Glomerular endothelial cell (primary cell): ENCODE measurements at regions not wholly inside any gene's neighbourhood (a gene's known extent, or its start where the extent isn't known, plus 50 kb on each side); places are given as distances from the start of the nearest gene placed in this dataset.

Source experiments
- DNase-seq: peaks from one replicate; pipeline ENCODE4 v3.0.0-alpha.2; 2011; ENCODE audit warnings: low read depth, low spot score; ENCODE audit errors: extremely low read depth

DNA sequence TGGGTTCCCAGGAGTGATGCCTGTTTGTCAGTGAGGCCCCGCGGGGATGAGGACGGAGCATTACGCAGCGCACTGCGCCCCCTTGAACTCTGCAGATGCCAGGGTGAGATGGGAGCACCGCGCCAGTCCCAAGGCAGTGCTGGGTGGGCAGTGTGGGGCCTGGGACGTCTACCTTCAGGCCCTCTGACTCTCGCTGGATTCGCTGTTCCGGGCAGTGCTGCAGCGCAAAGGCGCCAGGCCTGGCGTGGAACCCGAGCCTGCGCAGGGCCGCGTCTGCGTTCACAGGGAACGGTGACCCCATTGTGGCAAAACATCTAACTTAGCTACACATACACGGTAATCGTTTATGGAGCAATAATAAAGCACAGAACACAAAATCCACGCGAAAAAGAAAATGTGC is 257.3 kb downstream of the QKI start:
- no peak for DNase-seq

DNA sequence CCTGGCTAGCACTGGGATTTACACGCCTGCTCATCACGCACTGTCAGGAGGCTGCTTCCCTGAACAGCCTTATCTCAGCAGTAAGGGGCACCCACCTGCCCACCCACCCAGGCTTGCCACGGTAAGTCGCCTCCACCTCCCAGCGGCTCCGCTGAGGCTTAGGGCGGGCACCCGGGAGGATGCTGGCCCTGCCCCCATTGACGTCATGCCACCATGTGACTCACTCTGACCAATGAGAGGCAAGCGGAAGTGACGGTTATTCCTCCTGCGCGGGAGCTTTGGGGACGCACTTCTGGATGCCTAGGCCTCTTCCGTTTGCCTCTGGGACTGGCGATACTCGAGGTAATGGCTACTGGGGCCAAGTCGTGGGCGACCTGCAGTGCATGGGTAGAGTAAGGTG is 256.8 kb downstream of the QKI start:
- DNase-seq, result no peak

DNA sequence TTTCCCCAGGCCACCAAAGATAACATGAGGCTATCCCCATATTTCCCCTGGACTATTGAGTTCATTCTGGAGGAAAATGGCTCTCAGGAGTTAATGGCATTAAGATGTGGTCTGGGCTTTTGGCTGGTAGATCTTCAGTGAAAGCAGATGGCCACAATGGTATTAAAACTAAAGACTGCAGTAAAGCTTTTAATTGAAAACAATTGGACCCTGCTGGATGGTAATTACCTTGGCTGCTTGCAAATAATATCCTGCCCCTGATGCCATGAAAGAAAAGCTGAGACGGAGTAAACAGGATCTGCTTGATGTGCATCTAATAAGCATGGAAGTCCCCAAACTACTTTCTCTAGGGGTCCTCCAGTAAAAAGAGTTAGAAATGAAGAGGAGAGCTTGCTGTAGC is 255.8 kb downstream of the QKI start:
- no peak for DNase-seq

DNA sequence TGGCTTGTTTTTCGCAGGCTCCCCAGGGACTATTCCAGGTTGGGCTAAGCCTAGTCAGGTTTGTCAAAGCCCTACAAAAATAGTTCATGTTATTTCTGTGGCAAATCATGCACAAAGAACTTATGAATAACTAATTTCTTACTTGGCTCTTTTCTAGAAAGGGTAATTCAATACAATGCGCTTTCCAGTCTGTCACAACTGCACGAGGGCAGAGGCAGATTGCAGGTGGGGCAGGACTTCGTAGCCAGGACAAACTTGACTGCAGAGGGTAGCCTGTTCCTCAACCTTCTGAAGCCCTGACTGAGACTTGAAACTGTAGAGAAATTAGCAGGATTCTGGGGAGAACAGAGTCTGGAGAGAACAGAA is 253.5 kb downstream of the QKI start:
- no peak for DNase-seq

DNA sequence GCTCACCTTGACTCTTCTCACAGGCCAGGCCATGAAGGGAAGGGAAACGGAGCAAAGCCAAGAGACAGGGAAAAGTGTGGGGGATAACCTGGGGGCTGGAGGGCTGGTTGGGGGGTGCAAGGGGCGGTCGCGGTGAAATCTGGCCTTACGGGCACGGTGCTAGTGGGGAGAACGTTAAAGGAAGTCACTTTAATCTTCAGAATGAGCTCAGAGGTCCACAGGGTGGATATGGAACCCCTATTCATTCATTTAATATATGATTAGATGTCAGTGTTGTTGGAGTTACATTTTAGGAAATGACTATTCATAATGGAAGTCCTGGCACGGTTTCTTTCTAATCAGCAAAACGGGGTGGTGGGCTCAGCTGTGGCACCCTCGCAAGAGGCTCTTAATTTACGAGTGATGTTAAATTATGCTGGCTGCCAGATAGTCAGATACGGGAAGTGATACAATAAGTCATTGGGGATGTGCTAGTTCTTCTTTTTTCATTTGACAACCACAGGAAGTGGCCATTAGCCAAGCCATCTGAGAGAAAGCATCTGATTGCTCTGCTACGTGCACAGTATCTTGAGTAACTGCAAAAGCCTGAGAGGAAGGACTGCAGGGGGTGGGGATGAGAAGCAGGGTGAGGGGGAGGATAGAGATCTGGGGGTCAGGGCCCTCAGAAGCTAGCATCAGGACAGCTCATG is 253.0 kb downstream of the QKI start:
- DNase-seq, result no peak

DNA sequence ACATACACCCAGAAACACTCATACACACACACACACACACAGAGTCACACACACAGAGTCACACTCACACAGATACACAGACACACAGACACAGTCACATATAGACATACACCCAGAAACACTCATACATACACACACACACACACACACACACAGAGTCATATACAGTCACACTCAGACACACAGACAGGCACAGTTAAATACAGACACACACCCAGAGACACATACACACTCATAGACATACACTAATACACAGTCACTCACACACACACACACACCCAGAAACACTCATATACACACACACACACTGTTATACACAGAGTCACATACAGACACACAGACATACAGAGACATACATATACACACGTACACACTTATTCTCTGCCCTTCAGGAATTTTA is 250.9 kb downstream of the QKI start:
- DNase-seq, result no peak

DNA sequence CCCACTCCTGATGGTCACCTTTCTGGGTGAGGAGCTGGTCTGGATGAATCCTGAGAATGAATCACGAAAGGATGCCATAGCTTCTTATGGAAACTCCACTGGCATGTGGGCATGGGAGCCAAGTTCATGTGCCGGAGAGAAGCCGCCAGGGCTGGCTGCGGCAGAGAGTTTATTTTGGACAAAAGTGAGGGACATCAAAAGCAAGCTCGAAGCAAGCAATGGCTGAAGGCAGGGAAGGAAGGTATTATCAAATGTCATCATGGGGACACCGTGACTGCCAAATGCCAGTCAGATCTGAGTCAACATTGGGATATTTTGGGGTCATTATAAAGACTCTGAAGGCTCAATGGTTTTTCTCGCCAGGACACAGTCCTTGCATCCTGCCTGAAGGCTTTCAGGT is 249.1 kb downstream of the QKI start:
- DNase-seq, result no peak

DNA sequence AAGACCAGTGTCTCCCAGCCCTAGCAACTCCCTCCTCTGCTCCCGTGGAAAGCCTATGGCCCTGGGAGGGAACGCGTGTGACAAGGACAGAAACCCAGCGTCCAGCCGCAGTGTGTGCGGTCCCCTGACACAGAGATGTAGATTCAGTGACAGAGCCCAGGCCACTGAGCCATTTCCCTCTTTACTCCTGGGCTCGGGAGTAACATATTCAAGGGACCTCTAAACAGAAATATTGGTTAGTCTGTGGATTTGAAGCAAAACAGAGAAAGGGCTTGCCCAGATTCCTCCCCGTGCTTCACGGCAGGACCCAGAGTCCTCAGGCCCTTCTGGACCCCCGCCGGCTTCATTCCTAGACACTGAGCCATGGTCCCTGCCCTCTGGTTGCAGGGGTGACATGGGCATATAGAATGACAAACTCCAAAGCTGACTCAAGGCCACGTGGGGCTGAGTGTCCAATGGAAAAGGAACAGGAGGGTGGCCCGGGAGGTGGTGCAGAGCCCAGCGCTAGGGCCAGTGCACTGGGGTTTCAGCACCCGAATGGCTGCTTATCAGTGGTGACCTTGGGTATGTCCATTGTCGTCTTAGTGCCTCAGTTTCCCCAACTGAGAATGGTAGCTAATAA is 248.2 kb downstream of the QKI start:
- no peak for DNase-seq

DNA sequence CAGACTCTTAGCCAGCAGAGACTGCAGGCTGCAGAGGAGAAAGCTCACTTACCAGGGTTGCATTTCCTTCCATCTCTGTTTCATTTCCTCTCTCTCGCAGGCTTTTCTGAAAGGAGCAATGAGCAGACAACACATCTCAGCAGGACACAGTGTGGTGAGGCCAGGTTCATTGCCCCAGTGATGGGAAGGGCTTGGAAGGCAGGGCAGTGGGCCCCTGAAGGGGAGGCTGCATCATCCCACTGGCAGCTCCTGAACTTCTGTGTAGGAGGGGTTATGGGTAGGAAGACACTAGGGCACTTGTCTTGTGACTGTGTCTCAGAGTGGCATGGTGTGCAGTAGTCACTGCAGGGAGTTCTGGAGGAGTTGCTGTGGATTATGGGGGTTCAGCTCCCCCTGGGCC is 246.8 kb downstream of the QKI start:
- no peak for DNase-seq

DNA sequence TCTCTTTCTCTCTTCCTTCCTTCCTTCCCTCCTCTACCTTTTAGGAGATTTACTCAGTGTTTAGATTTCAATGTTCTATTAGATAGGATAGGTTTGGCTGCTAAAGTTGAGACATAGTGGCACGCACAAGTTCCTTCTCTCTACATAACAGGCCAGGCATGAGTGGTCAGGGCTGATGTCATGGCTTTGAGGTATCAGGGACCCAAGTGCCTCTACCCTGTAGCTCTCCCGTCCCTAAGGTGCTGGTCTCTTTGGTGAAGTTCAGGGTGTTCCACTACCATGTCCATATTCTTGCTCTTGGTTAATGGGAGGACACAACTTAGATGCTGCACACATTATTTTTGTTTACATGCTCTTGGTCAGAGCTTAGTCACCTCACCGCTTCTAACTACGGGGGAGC is 245.3 kb downstream of the QKI start:
- DNase-seq, result no peak

DNA sequence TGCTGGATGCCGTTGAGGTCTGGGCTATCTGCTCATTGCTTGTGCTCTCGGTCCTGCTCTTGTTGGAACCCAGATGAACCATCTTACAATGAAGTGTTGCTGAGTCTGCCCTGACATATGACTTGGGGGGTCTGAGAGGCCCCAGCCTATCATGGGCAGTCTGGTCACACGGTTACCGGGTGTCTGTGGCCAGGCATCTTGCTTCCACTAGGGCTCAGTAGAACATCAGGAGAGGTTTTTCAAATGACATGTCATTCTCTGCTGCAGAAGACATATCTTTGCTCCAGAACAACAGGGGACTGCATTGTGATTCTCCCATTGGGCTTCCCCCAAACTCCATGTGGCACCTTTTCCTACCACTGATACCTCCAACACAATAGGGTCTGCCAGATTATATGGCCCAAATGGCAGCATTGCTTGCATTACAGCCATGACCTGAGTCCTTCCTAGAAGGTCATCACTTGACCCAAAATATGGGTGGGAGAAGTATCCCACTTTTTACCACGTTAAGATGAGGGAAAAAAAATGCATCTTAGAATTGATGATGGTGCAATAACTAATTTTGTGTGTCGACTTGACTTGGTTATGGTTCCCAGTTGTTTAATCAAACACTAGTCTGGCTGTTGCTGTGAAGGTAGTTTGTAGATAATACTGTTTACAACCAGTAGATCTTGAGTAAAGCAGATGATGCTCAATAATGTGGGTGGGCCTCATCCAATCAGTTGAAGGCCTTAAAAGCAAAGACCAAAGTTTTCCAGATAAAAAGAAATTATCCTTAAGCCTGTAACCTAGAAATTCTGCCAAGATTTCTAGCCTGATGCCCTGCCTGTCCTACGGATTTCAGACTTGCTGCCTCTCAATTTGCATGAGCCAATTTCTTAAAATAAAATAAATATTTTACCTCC is 241.0 kb downstream of the QKI start:
- DNase-seq, result no peak

DNA sequence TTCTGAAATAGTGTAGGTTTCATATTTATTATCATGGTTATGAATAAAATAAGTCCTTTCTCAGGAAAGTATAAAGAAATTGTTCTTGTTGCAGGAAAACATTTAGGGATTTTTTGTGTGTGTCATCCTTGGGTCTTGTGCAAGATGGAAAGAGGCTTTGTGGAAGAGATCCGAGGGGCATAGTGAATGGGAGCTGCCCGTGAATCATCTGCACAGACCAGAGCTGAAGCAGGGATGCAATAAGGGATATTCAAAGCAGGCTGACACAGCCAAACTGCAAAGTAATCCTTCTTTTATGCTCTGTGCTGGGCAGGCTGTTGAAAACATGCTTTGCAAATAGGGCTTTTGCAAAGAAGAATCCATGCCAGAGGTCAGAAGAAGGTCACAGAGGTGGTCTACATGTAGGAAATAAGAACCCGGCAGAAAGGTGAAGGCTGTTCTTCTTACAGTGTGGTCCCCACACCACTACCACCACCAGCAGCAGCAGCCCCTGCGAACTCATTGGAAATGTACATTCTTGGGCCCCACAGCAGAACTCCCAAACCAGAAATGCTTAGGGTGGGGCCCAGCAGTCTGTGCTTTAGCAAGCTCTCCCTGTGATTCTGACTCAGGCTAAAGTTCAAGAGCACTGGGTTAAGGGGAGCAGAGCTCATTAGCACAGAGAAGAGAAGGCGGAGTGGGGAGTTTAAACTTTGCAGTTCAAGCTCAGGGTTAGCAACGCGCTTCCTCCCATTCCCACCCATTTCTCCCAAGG is 237.6 kb downstream of the QKI start:
- DNase-seq, result no peak

DNA sequence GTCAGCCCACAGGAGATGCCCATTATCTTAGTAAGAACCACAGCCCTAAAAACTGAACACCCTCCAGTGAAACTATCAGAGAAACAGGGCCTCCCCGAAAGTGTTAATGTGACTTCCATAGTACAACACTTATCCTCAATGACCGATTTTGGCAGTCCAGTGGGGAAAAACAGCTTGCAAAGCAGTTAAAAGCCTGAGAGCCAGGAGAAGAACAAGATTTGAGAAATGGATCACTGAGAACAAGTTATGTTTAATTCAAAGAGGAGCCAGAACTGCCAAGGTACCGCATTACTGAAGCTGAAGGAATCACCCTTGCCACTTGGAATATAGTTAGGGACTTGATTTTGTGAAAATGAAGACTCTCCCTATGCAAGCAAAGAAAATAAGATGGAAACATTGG is 236.9 kb downstream of the QKI start:
- no peak for DNase-seq

DNA sequence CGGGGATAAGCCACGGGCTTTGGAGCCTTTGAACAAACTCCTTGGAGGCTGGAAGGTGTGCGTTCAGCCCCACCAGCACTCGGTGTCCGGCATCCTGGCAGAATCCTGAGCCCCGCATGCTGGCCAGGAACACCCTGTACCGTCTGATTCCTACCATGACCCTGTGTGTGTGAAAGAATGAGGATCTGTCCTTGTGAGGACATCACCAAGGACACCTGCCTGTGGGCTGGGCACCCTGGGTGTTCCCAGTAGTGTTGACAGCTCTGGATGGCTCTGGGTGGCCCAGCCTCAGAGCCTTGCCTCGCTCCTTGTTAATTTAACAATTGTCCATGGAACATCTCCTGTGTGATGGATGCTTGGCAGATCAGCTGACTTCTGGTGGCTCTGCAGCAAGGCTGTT is 234.3 kb downstream of the QKI start:
- no peak for DNase-seq

DNA sequence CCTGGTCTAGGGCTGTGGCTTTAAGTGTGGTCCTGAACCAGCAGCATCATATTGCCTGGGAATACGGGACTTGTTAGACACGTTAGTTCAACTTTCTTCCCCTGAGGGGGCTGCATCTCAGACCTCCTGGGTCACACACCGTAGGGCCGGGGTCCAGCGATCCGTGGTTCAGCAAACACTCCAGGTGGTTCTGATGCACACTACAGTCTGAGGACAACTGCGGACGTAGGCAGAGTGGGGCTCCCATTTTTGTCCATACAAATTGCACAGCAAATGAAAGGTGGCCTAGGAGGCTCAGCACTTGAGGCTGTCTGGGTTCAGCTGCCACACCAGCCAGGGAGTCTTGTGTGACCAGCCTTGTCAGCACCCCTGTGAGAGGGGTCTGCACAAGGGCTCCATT is 233.1 kb downstream of the QKI start:
- DNase-seq, result no peak

DNA sequence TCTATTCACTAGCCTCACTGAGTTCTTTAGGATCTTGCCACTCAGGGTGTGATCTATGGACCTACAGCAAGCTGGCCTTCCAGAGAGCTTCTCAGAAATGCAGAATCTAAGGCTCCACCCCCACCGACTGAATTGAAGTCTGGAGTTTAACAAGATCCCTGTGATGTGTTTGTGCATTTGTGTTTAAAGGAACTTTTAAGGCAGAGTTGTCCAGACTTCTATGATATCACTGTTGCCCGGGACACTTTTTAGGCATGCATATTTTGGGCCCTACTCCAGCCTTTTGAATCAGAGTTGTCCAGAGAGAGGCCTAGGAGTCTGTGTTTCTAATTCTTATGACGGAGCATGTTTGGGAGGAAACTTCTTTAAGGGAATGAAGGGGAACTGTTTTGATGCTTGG is 232.3 kb downstream of the QKI start:
- no peak for DNase-seq

DNA sequence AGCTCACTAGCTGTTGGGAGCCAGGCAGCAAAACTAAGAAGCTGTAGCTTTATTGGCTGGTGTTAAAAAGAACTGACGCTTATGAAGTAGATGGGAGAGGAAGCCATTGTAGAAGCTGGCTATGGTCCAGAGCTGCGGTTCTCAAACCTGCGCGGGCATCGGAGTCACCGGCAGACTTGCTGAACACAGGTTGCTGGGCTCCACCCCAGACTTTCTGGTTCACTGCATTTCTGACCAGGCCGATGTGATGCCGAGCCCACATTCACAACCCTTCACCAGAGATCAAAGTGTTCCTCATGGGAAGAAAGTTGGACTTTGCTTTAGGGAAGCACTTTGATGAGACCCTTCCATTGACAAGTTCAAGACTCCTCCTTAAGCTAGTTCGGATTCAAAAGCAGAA is 231.6 kb downstream of the QKI start:
- DNase-seq, result no peak

DNA sequence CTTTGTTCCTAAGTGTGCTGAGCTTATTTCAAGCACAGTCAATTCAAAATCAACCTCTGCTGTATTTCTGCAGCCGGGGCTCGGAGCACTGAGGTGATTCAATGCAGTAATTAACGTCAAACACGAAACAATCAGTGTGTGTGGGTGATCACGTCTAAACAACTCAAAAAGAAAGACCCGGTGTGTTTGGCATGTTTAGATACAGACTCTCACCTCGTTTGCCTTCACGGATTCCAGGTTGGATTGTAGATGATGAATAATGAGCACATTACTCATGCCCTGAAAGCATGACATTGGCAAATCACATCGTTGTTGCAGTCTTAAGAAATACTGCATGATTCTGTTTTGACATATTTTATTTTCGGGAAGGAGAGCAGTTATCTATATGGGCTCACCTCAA is 231.0 kb downstream of the QKI start:
- DNase-seq, result no peak

DNA sequence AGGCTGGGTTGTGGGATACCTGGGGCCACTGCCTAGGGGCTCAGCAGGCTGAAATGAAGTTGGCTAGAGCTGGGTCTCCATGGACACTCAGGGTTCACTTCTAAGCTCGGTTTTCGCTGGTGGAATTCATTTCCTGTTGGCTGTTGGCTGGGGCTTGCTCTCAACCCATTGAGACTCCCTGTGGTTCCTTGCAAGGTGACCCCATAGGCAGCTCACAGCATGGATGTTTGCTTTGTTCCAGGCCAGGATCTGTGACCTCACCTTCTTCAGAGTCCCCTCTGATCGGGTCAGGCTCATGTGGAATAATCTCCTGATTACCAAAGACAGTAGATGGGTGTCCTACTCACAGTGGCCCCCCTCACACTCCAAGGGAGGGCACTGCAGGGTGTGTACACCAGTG is 229.3 kb downstream of the QKI start:
- no peak for DNase-seq

DNA sequence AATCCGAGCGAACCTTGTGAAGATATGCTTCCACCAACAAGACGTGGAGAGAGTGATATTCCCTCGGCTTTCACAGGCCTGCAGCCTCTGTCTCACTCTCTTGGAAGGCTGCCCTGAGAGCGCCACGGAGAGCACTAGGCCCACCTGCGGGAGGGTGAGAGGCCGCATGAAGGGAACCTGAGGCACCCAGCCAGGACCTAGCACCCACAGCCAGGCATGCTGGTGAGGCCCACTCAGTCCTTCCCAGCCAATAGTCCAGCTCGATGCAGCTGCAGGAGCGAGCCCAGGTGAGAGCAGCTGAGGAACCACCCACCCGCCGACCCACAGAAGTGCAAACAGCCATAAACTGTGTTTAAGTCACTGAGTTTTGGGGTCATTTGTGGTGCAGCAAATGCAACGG is 227.2 kb downstream of the QKI start:
- no peak for DNase-seq

DNA sequence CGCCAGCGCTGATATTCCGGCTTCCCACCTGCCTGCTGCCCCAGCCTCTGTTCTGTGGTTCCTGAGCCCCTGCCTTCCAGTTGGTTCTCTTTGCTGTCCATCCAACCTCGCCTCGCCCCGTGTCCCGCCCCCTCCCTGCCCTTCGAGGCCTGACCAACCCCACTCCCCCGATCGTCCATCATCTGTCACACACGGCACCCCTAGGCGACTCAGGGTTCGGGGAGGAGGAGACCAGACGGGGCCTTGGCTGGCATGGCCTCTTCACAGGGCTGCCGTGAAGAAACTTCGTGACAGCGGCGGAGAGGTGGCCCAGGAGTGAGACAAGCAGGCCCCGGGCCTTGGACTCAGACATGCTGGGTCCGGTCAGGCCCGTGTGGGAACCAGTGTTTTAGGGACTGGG is 226.1 kb downstream of the QKI start:
- no peak for DNase-seq
